HCT116 (cell line): ENCODE measurements at regions not wholly inside any gene's neighbourhood (a gene's known extent, or its start where the extent isn't known, plus 50 kb on each side); places are given as distances from the start of the nearest gene placed in this dataset.

Experiments used
- CTCF ChIP-seq, 3 experiments: fragments of 200-600 bp in 1 of 3; sonication (generic) in 1 of 3; IDR thresholded peaks in 2 of 3; conservative IDR thresholded peaks in 1 of 3; 2 replicates each; pipeline ENCODE4 v1.5.1; 2012 to 2017; ENCODE audit warnings: low read depth in 2 of 3, low read length in 2 of 3, antibody characterized with exemption in 1 of 3, borderline replicate concordance in 1 of 3, control low read depth in 1 of 3, mild to moderate bottlenecking in 1 of 3, mixed read lengths in 1 of 3, mixed run types in 1 of 3, moderate library complexity in 1 of 3; ENCODE audit not compliant: insufficient read depth in 1 of 3
- EZH2 ChIP-seq: fragments of 200-600 bp; sonication (generic); IDR thresholded peaks from 2 replicates; pipeline ENCODE4 v1.6.1; 2017; ENCODE audit warnings: antibody characterized with exemption, mixed run types
- MAX ChIP-seq: IDR thresholded peaks from 2 replicates; pipeline ENCODE4 v1.6.1; 2012
- POLR2A ChIP-seq: IDR thresholded peaks from 2 replicates; pipeline ENCODE4 v1.7.0; 2011; ENCODE audit warnings: borderline replicate concordance; ENCODE audit not compliant: insufficient read depth, insufficient read length; ENCODE audit errors: extremely low read depth
- POLR2AphosphoS5 ChIP-seq: IDR thresholded peaks from 2 replicates; pipeline ENCODE4 v1.6.1; 2011; ENCODE audit warnings: mild to moderate bottlenecking, low read depth, low read length, moderate library complexity
- YY1 ChIP-seq: IDR thresholded peaks from 2 replicates; pipeline ENCODE4 v1.6.1; 2011; ENCODE audit warnings: low read length, low read depth, moderate library complexity, mild to moderate bottlenecking; ENCODE audit not compliant: insufficient replicate concordance; ENCODE audit errors: extremely low read depth

GRCh38 chr14:85058150-85058549 lies 471.8 kb upstream of the FLRT2 start:
- TF ChIP-seq CTCF (IDR thresholded peaks at IDR 0.05 in 2 of 3, conservative IDR thresholded peaks at IDR 0.05 in 1 of 3; ENCODE audit: borderline replicate concordance in 1 of 3, insufficient read depth in 1 of 3, low read depth in 2 of 3, low read length in 2 of 3) (no peak), MAX (no peak), POLR2AphosphoS5 (no peak), EZH2 (no peak), YY1 (no peak), POLR2A (no peak)
